Iris pigment epithelial cell (primary cell): ENCODE measurements at regions not wholly inside any gene's neighbourhood (a gene's known extent, or its start where the extent isn't known, plus 50 kb on each side); places are given as distances from the start of the nearest gene placed in this dataset.
A peak's percentile ranks its signal among the peaks of the same experiment; 100 is the strongest.

Experiments used
- DNase-seq: peaks from one replicate; pipeline ENCODE4 v3.0.0-alpha.2; 2011; ENCODE audit warnings: low read depth

GRCh38 chr4:10981576-10981975 lies 297.0 kb upstream of the CLNK start:
- DNase-seq, result no peak

GRCh38 chr4:10981096-10981495 lies 296.5 kb upstream of the CLNK start:
- DNase-seq, result no peak

GRCh38 chr4:10979032-10979431 lies 294.5 kb upstream of the CLNK start:
- no peak for DNase-seq

GRCh38 chr4:10977534-10977933 lies 293.0 kb upstream of the CLNK start:
- DNase-seq, result no peak

GRCh38 chr4:10974371-10974770 lies 289.8 kb upstream of the CLNK start:
- DNase-seq, result no peak

GRCh38 chr4:10973686-10974085 lies 289.1 kb upstream of the CLNK start:
- DNase-seq, result no peak

GRCh38 chr4:10971800-10972401 lies 287.3 kb upstream of the CLNK start:
- no peak for DNase-seq

GRCh38 chr4:10965196-10965595 lies 280.6 kb upstream of the CLNK start:
- no peak for DNase-seq

GRCh38 chr4:10963958-10964703 lies 279.6 kb upstream of the CLNK start:
- no peak for DNase-seq

GRCh38 chr4:10963241-10963640 lies 278.7 kb upstream of the CLNK start:
- DNase-seq, result no peak

GRCh38 chr4:10962246-10962645 lies 277.7 kb upstream of the CLNK start:
- DNase-seq, result no peak

GRCh38 chr4:10960389-10960788 lies 275.8 kb upstream of the CLNK start:
- no peak for DNase-seq

- no peak for DNase-seq
These were observed 275.0 kb upstream of the CLNK start for GRCh38 chr4:10959586-10959985.

- DNase-seq, result no peak
These were observed 273.8 kb upstream of the CLNK start for GRCh38 chr4:10958226-10958856.

- peak; percentile 6 for DNase-seq
These were observed 266.7 kb upstream of the CLNK start for GRCh38 chr4:10951306-10951705.

GRCh38 chr4:10949039-10949733 lies 264.6 kb upstream of the CLNK start:
- DNase-seq, result no peak

GRCh38 chr4:10947898-10948297 lies 263.3 kb upstream of the CLNK start:
- no peak for DNase-seq

GRCh38 chr4:10944321-10944720 lies 259.8 kb upstream of the CLNK start:
- no peak for DNase-seq

GRCh38 chr4:10942156-10942555 lies 257.6 kb upstream of the CLNK start:
- DNase-seq, result no peak

- DNase-seq, result no peak
These were observed 245.2 kb upstream of the CLNK start for GRCh38 chr4:10929818-10930217.

- peak; percentile 49 for DNase-seq
These were observed 241.4 kb upstream of the CLNK start for GRCh38 chr4:10925996-10926395.

GRCh38 chr4:10924274-10924673 lies 239.7 kb upstream of the CLNK start:
- DNase-seq, result no peak

- DNase-seq, result no peak
These were observed 233.0 kb upstream of the CLNK start for GRCh38 chr4:10917566-10917965.
